Activated B cell treated with CpG ODN at 0.5 μM for 24 hours (primary cell): ENCODE measurements at regions not wholly inside any gene's neighbourhood (a gene's known extent, or its start where the extent isn't known, plus 50 kb on each side); places are given as distances from the start of the nearest gene placed in this dataset.

Source experiments
- ATAC-seq: fragments of 200-7000 bp; cut with Tn5 transposase; one replicate; pipeline ENCODE4 v1.10.0; 2021; ENCODE audit warnings: low read depth, mild to moderate bottlenecking, moderate library complexity
- CTCF ChIA-PET: fragments of 350-600 bp; sonication (Branson Sonifier 250); formaldehyde crosslinking; loops from one replicate; lab custom pipeline; 2021; ENCODE audit warnings: antibody characterized with exemption; lab: Charles Lee
- POLR2A ChIA-PET: fragments of 350-600 bp; sonication (Branson Sonifier 250); formaldehyde crosslinking; loops from one replicate; lab custom pipeline; 2021; ENCODE audit warnings: antibody characterized with exemption; lab: Charles Lee
- DNase-seq: peaks from one replicate; pipeline ENCODE4 v3.0.0; 2022
- H3K27ac Mint-ChIP-seq: one replicate; pipeline ENCODE4 v1.8.0; 2020; ENCODE audit warnings: mixed read lengths
- H3K27me3 Mint-ChIP-seq: one replicate; pipeline ENCODE4 v1.8.0; 2021; ENCODE audit warnings: mixed read lengths
- H3K36me3 Mint-ChIP-seq: one replicate; pipeline ENCODE4 v1.8.0; 2021; ENCODE audit warnings: low read depth, mixed read lengths
- H3K4me1 Mint-ChIP-seq: one replicate; pipeline ENCODE4 v1.8.0; 2021; ENCODE audit warnings: mixed read lengths
- H3K4me3 Mint-ChIP-seq: one replicate; pipeline ENCODE4 v1.8.0; 2020; ENCODE audit warnings: mild to moderate bottlenecking, mixed read lengths
- H3K9me3 Mint-ChIP-seq: one replicate; pipeline ENCODE4 v1.8.0; 2020; ENCODE audit warnings: mixed read lengths
- CTCF ChIP-seq: fragments of 200-600 bp; IDR thresholded peaks from one replicate; pipeline ENCODE4 v1.8.0; 2022; ENCODE audit warnings: antibody characterized with exemption, mild to moderate bottlenecking
- intact Hi-C: fragments of 100-400 bp; cut with micrococcal nuclease; formaldehyde crosslinking; loops from one replicate; pipeline ENCODE4 v1.15.1; 2024

GRCh38 chr7:70846208-70846607 lies 285.7 kb upstream of the GALNT17 start:
- intact Hi-C loops, result no loop called here
- CTCF ChIA-PET, result no interaction called here
- POLR2A ChIA-PET, result no interaction called here
- no peak overlapping the region for H3K27ac Mint-ChIP-seq
- DNase-seq (no peak), ATAC-seq (no peak)
- H3K4me3 Mint-ChIP-seq, result no peak overlapping the region
- no peaks in the 10 kb centered on the region for H3K27me3 Mint-ChIP-seq
- no peak for TF ChIP-seq CTCF
- no peaks in the 10 kb centered on the region for H3K4me1 Mint-ChIP-seq
- no peaks in the 10 kb centered on the region for H3K36me3 Mint-ChIP-seq
- peaks cover 10% of the 10 kb centered on the region for H3K9me3 Mint-ChIP-seq

- ChIA-PET CTCF (interaction anchor here (1.2 kb wide), 1 partner anchor 8 kb away, joined by 3 read pairs; no protein-coding TSS in a partner anchor), POLR2A (no interaction called here)
- no peak for TF ChIP-seq CTCF
- ATAC-seq (no peak), DNase-seq (no peak)
- H3K4me3 Mint-ChIP-seq, result no peak overlapping the region
- H3K9me3 Mint-ChIP-seq, result peaks cover 10% of the 10 kb centered on the region
- H3K36me3 Mint-ChIP-seq, result no peaks in the 10 kb centered on the region
- no peaks in the 10 kb centered on the region for H3K27me3 Mint-ChIP-seq
- no peak overlapping the region for H3K27ac Mint-ChIP-seq
- intact Hi-C loops, result loop anchor here (10.0 kb wide), 1 partner anchor 1645 kb away; no protein-coding TSS in a partner anchor
- H3K4me1 Mint-ChIP-seq, result no peaks in the 10 kb centered on the region
These were observed 282.2 kb upstream of the GALNT17 start for GRCh38 chr7:70849580-70850235.

- H3K4me1 Mint-ChIP-seq, result no peaks in the 10 kb centered on the region
- DNase-seq (no peak), ATAC-seq (no peak)
- no peaks in the 10 kb centered on the region for H3K36me3 Mint-ChIP-seq
- no peak for TF ChIP-seq CTCF
- ChIA-PET CTCF (interaction anchor here (0.7 kb wide), 1 partner anchor 705 kb away, joined by 3 read pairs; no protein-coding TSS in a partner anchor), POLR2A (no interaction called here)
- intact Hi-C loops, result loop anchor here (10.0 kb wide), 1 partner anchor 1639 kb away; no protein-coding TSS in a partner anchor
- H3K9me3 Mint-ChIP-seq, result peaks cover 4% of the 10 kb centered on the region
- no peak overlapping the region for H3K27ac Mint-ChIP-seq
- no peaks in the 10 kb centered on the region for H3K27me3 Mint-ChIP-seq
- no peak overlapping the region for H3K4me3 Mint-ChIP-seq
These were observed 276.6 kb upstream of the GALNT17 start for GRCh38 chr7:70855373-70855772.

GRCh38 chr7:70856901-70857630 lies 274.9 kb upstream of the GALNT17 start:
- Mint-ChIP-seq H3K4me3 (no peak overlapping the region), H3K4me1 (no peaks in the 10 kb centered on the region), H3K27me3 (no peaks in the 10 kb centered on the region), H3K27ac (no peak overlapping the region), H3K9me3 (peaks cover 8% of the 10 kb centered on the region), H3K36me3 (no peaks in the 10 kb centered on the region)
- DNase-seq (peak; percentile 41), ATAC-seq (no peak)
- ChIA-PET CTCF (interaction anchor here (1.0 to 1.3 kb wide), 2 partner anchors 8 to 876 kb away, joined by 3 read pairs; no protein-coding TSS in a partner anchor), POLR2A (no interaction called here)
- intact Hi-C loops, result loop anchor here (10.0 kb wide), 1 partner anchor 1638 kb away; no protein-coding TSS in a partner anchor
- peak; percentile 59 for TF ChIP-seq CTCF
